Neural progenitor cell (in vitro differentiated cells): ENCODE measurements at regions not wholly inside any gene's neighbourhood (a gene's known extent, or its start where the extent isn't known, plus 50 kb on each side); places are given as distances from the start of the nearest gene placed in this dataset.

Experiments
- CTCF ChIP-seq: fragments of 200-600 bp; sonication (generic); IDR thresholded peaks from 2 replicates; pipeline ENCODE4 v1.5.1; 2017; ENCODE audit warnings: antibody characterized with exemption, mild to moderate bottlenecking
- EZH2phosphoT487 ChIP-seq: fragments of 200-600 bp; sonication (generic); IDR thresholded peaks from 2 replicates; pipeline ENCODE4 v1.6.1; 2017; ENCODE audit warnings: antibody characterized with exemption

GRCh38 chr6:148213366-148213765 lies 129.3 kb upstream of the SASH1 start:
- TF ChIP-seq CTCF (no peak), EZH2phosphoT487 (no peak)
